Right cardiac atrium (tissue), 5 donors: ENCODE measurements at regions not wholly inside any gene's neighbourhood (a gene's known extent, or its start where the extent isn't known, plus 50 kb on each side); places are given as distances from the start of the nearest gene placed in this dataset.

Source experiments
- ATAC-seq, 2 donors: fragments of 200-7000 bp; cut with Tn5 transposase; one replicate each; pipeline versions ENCODE4 v1.8.0 to v1.9.1; 2020; ENCODE audit warnings: moderate library complexity in 2 of 2, mild to moderate bottlenecking in 1 of 2
- DNase-seq, 3 donors: peaks; one replicate each; pipeline ENCODE4 v3.0.0-alpha.2; 2020
- H3K27ac ChIP-seq: one replicate; pipeline ENCODE4 v1.5.1; 2013; ENCODE audit warnings: mild to moderate bottlenecking, low read length, control low read depth, moderate library complexity
- H3K27me3 ChIP-seq: one replicate; pipeline ENCODE4 v1.6.1; 2013; ENCODE audit not compliant: control insufficient read depth, insufficient read depth
- H3K4me1 ChIP-seq: one replicate; pipeline ENCODE4 v1.6.1; 2013; ENCODE audit warnings: low read length; ENCODE audit not compliant: control insufficient read depth, insufficient read depth
- H3K4me3 ChIP-seq: one replicate; pipeline ENCODE4 v1.5.1; 2013; ENCODE audit warnings: low read length, control low read depth
- H3K9me3 ChIP-seq: one replicate; pipeline ENCODE4 v1.6.1; 2013; ENCODE audit warnings: low read length; ENCODE audit not compliant: control insufficient read depth
- WGBS: extraction: QIAGEN DNeasy Blood & Tissue Kit; methylation state at CpG from one replicate; pipeline ENCODE4 v1.1.7; 2013; 5-methylcytosine and 5-hydroxymethylcytosine counted together
- intact Hi-C, 4 donors: fragments of 100-400 bp; cut with DNase I; formaldehyde crosslinking; loops; one replicate each; pipeline versions ENCODE4 v1.11.0 to v1.14.0; 2022 to 2023
- donor health status: healthy with polysubstance abuse.
- donor health status: DM: no; HTN: yes; CAD: no.
- donor health status: DM: no; HTN: no; CAD: no.
- donor health status: DM: no; HTN: yes; CAD: no; lungs with severe emphysema.
- donor health status: DM: yes; HTN: yes; CAD: no.

DNA sequence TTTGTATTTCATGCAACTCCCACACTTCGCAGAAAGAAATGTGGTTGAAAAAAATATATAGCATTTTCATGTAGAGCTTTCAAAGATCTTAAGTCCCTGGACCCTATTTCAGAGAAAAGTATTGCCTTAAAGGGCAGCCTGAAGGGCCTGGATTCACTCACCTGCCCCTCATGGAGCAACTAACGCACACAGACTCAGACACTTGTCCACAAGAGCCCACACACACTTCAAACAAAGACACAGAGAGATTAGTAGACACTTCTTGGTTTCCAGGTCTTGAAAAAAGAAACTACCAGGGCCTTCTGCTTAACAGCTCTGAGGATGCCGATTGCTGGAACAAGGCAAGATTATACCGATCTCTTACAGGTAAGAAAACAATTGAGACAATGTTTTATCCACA, 122.2 kb downstream of the ZBTB18 start:
- no peaks in the 10 kb centered on the region for H3K4me1 ChIP-seq
- 73% methylated on average over 4 of the region's 4 CpGs for WGBS
- intact Hi-C loops, result no loop called here
- H3K27me3 ChIP-seq, result no peaks in the 10 kb centered on the region
- H3K4me3 ChIP-seq, result no peak overlapping the region
- no peak overlapping the region for H3K27ac ChIP-seq
- H3K9me3 ChIP-seq, result no peaks in the 10 kb centered on the region
- DNase-seq (no peak), ATAC-seq (no peak)

- no peaks in the 10 kb centered on the region for H3K9me3 ChIP-seq
- no peaks in the 10 kb centered on the region for H3K4me1 ChIP-seq
- H3K4me3 ChIP-seq, result no peak overlapping the region
- WGBS, result 51% methylated on average over 6 of the region's 6 CpGs
- intact Hi-C loops, result no loop called here
- DNase-seq, result no peak
- no peak overlapping the region for H3K27ac ChIP-seq
- ATAC-seq, result no peak
- no peaks in the 10 kb centered on the region for H3K27me3 ChIP-seq
Measured at GRCh38 chr1:244173769-244174168, 122.7 kb downstream of the ZBTB18 start.

DNA sequence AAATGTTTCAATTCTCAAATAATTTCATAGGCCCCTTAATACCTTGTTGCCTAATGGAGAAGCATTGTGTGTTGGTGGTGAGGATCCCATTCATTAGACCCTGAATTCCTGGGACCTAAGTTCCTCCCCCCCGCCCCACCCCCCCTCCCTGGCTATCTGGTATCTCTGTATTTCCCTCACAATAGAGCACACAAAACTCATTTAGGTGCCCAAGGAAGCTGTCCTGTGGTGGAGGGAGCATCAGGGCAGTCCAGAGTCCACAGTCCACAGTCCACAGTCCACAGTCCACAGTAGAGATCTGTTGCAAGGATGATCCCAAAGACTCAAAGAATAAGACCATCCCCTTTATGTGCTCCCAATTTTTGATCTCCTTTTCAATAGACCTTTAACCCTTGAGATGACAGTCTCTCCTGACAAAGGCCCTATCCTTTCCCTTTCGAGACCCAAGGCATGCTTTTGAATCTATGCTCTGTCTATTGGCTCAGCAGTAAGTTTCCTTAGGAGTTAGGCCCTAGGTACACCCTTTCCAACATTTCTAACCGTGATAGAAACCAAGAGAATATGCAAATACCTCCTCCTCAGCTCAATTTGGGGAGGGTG, 123.9 kb downstream of the ZBTB18 start:
- H3K4me1 ChIP-seq, result no peaks in the 10 kb centered on the region
- intact Hi-C loops, result no loop called here
- no peaks in the 10 kb centered on the region for H3K9me3 ChIP-seq
- DNase-seq, result no peak
- WGBS, result 56% methylated on average over 3 of the region's 3 CpGs
- no peaks in the 10 kb centered on the region for H3K27me3 ChIP-seq
- H3K4me3 ChIP-seq, result no peak overlapping the region
- H3K27ac ChIP-seq, result no peak overlapping the region
- no peak for ATAC-seq

DNA sequence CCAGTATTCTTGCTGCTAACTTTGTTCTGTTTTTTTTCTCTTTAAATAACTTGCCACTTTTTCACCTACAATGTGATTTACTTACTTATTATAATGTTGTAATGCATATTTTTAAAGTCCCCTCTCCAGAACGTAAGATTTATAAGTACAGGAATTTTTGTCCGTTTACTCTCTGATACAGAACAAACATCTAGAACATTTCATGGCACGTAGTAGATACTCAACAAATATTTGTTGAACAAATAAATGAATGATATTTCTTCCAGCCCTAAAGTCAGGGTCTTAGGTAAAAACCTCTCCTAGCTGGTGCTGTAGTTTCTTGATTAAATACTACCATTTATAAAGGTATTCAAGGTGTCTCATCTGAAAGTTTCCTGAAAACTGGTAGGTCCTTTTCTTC, 125.1 kb downstream of the ZBTB18 start:
- Histone ChIP-seq H3K27ac (no peak overlapping the region), H3K9me3 (no peaks in the 10 kb centered on the region), H3K4me3 (no peak overlapping the region), H3K4me1 (no peaks in the 10 kb centered on the region), H3K27me3 (no peaks in the 10 kb centered on the region)
- ATAC-seq, result no peak
- WGBS, result 91% methylated on average over 3 of the region's 3 CpGs
- intact Hi-C loops, result no loop called here
- DNase-seq, result no peak

DNA sequence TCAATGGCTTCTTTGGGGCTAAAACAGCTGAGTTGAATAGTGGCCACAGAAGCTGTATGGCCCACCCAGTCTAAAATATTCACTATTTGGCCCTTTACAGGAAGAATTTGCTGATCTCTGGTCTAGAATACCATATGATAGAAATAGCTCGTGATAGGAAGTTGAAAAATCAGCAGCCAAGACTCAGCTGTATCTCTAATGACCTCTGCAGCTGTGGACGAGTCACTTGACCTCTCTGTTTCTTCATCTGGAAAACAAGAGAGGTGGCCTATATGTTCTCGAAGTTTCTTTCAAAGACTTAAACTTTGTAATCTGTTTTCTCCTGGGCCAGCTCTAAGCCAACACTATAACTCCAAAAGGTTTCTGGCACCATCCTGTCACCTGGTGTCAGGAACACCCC, 129.2 kb downstream of the ZBTB18 start:
- H3K4me1 ChIP-seq, result no peaks in the 10 kb centered on the region
- no peak for ATAC-seq
- no peak overlapping the region for H3K27ac ChIP-seq
- intact Hi-C loops, result no loop called here
- 56% methylated on average over 3 of the region's 3 CpGs for WGBS
- H3K27me3 ChIP-seq, result no peaks in the 10 kb centered on the region
- no peak overlapping the region for H3K4me3 ChIP-seq
- H3K9me3 ChIP-seq, result no peaks in the 10 kb centered on the region
- no peak for DNase-seq

GRCh38 chr1:244181867-244182266, 130.8 kb downstream of the ZBTB18 start:
- Histone ChIP-seq H3K27me3 (no peaks in the 10 kb centered on the region), H3K9me3 (no peaks in the 10 kb centered on the region), H3K4me1 (no peaks in the 10 kb centered on the region), H3K4me3 (no peak overlapping the region), H3K27ac (no peak overlapping the region)
- 96% methylated on average over 12 of the region's 12 CpGs for WGBS
- intact Hi-C loops, result no loop called here
- ATAC-seq, result no peak
- no peak for DNase-seq

DNA sequence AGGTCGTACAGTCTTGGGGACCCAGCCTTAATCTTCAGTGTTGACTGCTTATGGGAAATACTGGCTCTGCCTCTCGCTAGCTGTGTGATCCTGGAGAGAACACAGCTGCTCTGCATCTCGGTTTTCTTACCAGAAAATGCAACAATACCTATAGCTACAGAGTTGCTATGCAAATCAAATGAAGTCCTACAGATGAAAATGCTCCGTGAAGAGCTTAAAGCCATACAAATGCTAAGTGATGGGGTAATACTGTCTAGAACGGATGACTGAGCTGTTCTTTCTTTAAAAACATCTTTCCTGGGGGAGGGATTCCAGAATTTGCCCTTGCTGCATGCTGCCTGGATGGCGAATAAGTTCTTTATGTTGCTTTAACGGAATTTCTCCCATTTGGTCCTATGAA, 132.0 kb downstream of the ZBTB18 start:
- H3K4me1 ChIP-seq, result no peaks in the 10 kb centered on the region

GRCh38 chr1:244186372-244186771, 135.3 kb downstream of the ZBTB18 start:
- Histone ChIP-seq H3K27ac (no peak overlapping the region), H3K4me1 (no peaks in the 10 kb centered on the region), H3K27me3 (no peaks in the 10 kb centered on the region), H3K4me3 (no peak overlapping the region), H3K9me3 (peaks cover 1% of the 10 kb centered on the region)
- 90% methylated on average over 10 of the region's 10 CpGs for WGBS
- DNase-seq (no peak), ATAC-seq (no peak)
- intact Hi-C loops, result no loop called here

More for the DNA sequence above, 132.0 kb downstream of the ZBTB18 start:
- intact Hi-C loops, result no loop called here
- no peaks in the 10 kb centered on the region for H3K27me3 ChIP-seq
- ATAC-seq, result no peak
- WGBS, result 78% methylated on average over 7 of the region's 7 CpGs
- no peak overlapping the region for H3K4me3 ChIP-seq
- H3K9me3 ChIP-seq, result no peaks in the 10 kb centered on the region
- no peak for DNase-seq
- H3K27ac ChIP-seq, result no peak overlapping the region

GRCh38 chr1:244187310-244187709, 136.2 kb downstream of the ZBTB18 start:
- 84% methylated on average over 12 of the region's 12 CpGs for WGBS
- intact Hi-C loops, result no loop called here
- ATAC-seq, result no peak

GRCh38 chr1:244191581-244191980, 140.5 kb downstream of the ZBTB18 start:
- WGBS, result 88% methylated on average over 5 of the region's 5 CpGs

More at GRCh38 chr1:244187310-244187709, 136.2 kb downstream of the ZBTB18 start:
- H3K4me1 ChIP-seq, result no peaks in the 10 kb centered on the region
- H3K4me3 ChIP-seq, result no peak overlapping the region
- H3K9me3 ChIP-seq, result peaks cover 1% of the 10 kb centered on the region
- no peak for DNase-seq
- no peaks in the 10 kb centered on the region for H3K27me3 ChIP-seq
- H3K27ac ChIP-seq, result no peak overlapping the region

GRCh38 chr1:244192325-244192724, 141.2 kb downstream of the ZBTB18 start:
- no peak overlapping the region for H3K27ac ChIP-seq
- 83% methylated on average over 3 of the region's 3 CpGs for WGBS
- no peaks in the 10 kb centered on the region for H3K4me1 ChIP-seq
- DNase-seq, result no peak
- H3K9me3 ChIP-seq, result peaks cover 1% of the 10 kb centered on the region
- no peak overlapping the region for H3K4me3 ChIP-seq
- ATAC-seq, result no peak
- intact Hi-C loops, result no loop called here
- no peaks in the 10 kb centered on the region for H3K27me3 ChIP-seq

More at GRCh38 chr1:244191581-244191980, 140.5 kb downstream of the ZBTB18 start:
- intact Hi-C loops, result no loop called here
- no peak for ATAC-seq
- Histone ChIP-seq H3K4me1 (no peaks in the 10 kb centered on the region), H3K27ac (no peak overlapping the region), H3K9me3 (peaks cover 1% of the 10 kb centered on the region), H3K27me3 (no peaks in the 10 kb centered on the region), H3K4me3 (no peak overlapping the region)
- no peak for DNase-seq
